ENCODE measurements at regions not wholly inside any gene's neighbourhood (a gene's known extent, or its start where the extent isn't known, plus 50 kb on each side); places are given as distances from the start of the nearest gene placed in this dataset.
"Not testable (repeated sequence)": the region's sequence is repeated elsewhere in the genome, so short reads cannot be mapped to it uniquely, and the experiment has no call there.

GRCh38 chr4:188287169-188287894, 148.1 kb downstream of the TRIML1 start:
- DNase-seq (ENCODE audit: low spot score) = no peak

- no peak for DNase-seq (ENCODE audit: low spot score)
Measured at GRCh38 chr4:188289531-188290125, 150.4 kb downstream of the TRIML1 start.

DNA sequence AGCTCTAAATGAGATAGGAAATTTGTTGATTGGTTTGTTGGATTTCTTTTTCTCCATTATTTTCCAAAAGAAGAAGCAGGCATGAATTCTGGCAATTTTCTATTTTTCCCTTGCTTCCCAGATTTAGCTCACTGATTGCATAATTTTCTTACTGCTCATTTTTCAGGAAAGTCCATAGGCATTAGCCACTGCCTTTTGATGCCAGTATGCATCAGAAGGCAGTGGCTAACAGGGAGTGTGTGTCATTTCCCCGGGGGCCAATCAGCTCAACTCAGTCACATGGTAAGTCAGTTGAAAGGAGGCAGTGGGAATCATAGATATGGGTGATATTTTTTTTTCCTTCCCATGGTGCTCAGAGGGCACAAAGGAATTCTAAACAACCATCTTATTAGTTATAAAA, 156.7 kb downstream of the TRIML1 start:
- no peak for DNase-seq (ENCODE audit: low spot score)

DNA sequence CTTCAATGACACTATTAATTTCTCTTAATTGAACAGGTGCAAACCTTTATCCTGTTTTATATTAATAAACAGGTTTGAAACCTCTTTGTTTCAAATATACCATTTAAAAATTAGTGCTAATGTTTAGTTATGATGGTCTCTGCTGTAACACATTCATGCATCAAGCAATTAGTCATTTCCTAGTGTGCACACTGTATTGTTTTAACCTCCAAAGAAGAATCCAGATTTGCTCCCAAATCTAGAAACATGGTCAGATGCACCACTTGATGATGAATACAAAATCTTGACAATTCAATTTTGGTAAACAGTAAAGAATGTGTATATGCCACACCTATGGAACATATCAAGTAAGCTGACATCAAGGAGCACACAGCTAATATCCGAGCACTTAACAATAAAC, 157.1 kb downstream of the TRIML1 start:
- no peak for DNase-seq (ENCODE audit: low spot score)

- DNase-seq (ENCODE audit: low spot score) = no peak
Measured at GRCh38 chr4:188297873-188298272, 158.6 kb downstream of the TRIML1 start.

DNA sequence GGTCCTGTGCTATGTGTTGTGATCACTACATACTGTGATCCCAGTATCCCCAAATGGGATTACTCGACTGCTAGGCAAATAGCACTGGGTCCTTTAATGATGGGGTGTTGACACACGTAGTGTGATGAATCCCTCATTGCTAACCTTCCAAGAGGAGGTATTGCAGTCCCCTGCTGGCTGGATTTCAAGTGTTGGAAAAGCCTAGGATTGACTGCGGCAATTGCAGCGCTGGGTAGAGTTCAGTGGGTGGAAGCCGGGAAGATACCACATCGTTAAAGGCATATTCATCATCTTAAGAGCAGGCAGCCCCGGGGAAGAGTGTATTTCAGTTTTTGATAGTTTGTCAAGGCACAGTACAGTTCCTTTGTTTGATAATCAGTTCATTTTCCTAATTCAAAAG, 159.9 kb downstream of the TRIML1 start:
- DNase-seq (ENCODE audit: low spot score) = no peak

- no peak for DNase-seq (ENCODE audit: low spot score)
Measured at GRCh38 chr4:188300385-188300784, 161.1 kb downstream of the TRIML1 start.

DNA sequence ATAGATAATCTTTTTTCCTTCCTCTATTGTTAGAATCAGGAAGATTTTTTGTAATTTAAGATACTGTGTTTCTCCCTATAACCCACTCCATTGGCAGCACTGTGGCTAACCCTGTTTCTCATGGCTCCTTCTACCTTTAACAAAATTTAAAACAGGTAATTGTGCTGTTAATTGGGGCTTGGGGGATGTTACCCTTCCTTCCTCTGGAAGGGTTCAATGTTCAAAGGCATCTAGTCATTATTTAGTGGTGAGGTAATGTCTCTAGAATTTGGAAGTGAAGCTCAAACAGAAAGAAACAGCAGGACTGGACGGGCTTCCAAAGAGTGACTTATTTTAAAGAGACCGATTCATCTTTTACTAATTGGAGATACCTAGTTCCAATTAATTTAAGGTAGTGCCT, 166.4 kb downstream of the TRIML1 start:
- DNase-seq (ENCODE audit: low spot score) = no peak

DNA sequence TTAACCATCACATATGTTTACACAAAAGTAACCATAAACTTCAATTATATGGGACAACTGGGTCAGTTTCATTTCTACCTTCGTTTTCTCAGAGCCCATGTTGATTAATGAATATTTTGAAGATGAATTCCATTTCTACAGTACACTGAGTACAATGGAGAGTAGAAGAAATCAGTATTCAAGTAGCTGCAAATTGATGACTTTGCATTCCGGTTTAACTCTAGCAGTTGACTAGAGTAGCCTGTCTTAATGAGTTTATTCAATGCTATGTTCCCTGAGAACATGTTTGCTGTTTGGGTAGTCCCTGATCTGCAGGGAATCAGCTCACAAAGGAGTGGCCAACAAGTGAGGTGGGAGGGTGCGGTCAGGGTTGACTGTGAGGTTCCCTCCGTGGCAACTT, 168.3 kb downstream of the TRIML1 start:
- no peak for DNase-seq (ENCODE audit: low spot score)

DNA sequence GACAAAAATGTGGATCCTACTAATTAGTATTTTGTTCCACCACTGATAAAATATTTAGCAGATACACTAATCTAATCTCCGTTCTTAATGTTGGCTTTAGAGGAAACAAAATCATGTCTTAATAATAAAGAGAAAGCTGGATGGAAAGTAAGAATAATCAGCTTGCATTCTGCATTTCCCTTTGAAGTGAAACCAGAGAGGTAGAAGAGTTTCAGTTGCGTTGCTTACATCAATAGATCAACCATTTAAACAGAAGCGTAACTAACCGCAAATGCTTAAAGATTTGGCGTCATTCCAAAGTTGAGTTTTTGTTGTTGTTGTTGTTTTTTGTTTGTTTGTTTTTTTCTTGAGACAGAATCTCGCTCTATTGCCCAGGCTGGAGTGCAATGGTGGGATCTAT, 168.9 kb downstream of the TRIML1 start:
- no peak for DNase-seq (ENCODE audit: low spot score)

GRCh38 chr4:188316391-188316790, 177.2 kb downstream of the TRIML1 start:
- DNase-seq (ENCODE audit: low spot score) = no peak

DNA sequence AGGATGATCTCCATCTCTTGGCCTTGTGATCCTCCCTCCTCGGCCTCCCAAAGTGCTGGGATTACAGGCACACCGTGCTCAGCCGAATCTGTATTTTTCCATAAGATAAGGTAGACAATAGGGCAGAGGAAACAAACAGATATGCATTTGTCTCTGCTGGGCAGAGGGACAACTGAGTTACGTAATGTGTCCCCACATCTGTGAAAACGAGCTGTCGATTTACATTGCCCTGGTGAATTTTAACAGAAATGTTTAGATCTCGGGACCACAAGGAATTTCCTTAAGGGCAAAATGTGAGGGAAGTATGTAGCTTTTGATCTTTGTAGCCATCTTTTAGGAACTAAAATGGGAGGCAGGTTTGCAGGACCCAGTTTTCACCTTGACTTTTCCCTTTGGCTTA, 189.7 kb downstream of the TRIML1 start:
- DNase-seq (ENCODE audit: low spot score) = no peak

DNA sequence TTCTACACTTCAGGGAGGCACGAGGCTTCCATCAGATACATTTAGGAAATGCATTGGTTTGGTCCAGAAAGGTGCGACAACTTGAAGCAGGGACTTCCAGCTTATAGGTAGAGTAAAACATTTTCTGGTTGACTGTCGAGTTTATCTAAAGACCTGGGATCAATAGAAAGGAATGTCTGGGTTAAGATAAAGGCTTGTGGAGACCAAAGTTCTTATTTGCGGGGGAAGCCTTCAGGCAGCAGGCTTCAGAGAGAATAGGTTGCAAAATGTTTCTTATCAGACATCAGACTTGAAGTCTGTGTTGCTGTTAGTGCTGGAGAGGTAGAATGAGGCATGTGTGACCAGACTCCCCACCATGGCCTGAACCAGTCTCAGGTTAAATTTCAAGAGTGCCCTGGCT, 190.3 kb downstream of the TRIML1 start:
- no peak for DNase-seq (ENCODE audit: low spot score)

DNA sequence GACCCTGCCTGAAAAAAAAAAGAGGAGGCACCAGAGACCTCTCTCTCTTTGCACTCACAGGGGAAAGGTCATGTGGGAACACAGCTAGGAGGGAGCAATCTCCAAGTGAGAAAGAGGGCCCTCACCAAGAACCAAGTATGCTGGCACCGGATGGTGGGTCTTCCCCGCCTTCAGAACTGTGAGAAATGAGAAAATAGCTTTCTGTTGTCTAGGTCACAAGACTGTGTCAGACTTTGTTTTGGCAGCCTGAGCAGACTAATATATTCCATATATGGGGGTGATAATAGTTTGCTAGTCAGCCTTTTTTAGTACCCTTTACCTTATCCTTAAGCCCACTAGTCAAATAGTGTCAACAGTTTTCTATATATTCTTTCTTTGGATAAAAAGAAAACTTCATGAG, 193.0 kb downstream of the TRIML1 start:
- DNase-seq (ENCODE audit: low spot score) = no peak

- DNase-seq (ENCODE audit: low spot score) = no peak
Measured at GRCh38 chr4:188336891-188337290, 197.7 kb downstream of the TRIML1 start.

DNA sequence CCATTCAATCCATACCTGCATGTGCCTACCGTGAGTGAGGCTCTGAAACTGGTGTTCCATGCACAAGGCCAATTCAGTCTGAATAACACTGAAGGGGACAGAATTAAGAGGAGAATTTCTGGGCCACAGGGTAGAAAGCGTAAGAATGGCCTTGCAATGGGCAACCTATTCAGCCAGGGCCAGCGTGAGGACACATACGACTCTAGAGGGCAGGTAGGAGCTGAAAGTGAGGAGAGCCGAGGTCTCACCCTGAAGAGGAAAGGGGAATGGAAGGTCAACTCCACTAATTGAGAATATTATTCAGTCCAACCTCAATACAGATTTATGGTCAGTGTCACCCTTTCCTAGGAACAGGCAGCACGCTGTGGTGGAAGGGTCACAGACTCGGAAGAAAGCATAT, 202.2 kb downstream of the TRIML1 start:
- DNase-seq (ENCODE audit: low spot score) = no peak

GRCh38 chr4:188346171-188346809, 207.0 kb downstream of the TRIML1 start:
- no peak for DNase-seq (ENCODE audit: low spot score)

DNA sequence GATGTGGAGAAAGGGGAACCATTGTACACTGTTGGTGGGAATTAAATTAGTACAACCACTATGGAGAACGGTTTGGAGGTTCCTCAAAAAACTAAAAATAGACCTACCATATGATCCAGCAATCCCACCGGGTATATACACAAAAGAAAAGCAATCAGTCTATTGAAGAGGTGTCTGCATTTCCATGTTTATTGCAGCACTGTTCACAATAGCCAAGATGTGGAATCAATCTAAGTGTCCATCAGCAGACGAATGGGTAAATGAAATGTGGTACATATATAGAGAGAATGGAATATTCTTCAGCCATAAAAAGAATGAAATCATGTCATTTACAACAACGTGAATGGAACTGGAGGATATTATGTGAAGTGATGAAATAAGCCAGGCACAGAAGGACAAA, 208.1 kb downstream of the TRIML1 start:
- no peak for DNase-seq (ENCODE audit: low spot score)

- not testable (repeated sequence) for DNase-seq (ENCODE audit: low spot score)
Measured at GRCh38 chr4:188349569-188349968, 210.3 kb downstream of the TRIML1 start.

GRCh38 chr4:188363196-188363595, 224.0 kb downstream of the TRIML1 start:
- DNase-seq (ENCODE audit: low spot score) = no peak

- no peak for DNase-seq (ENCODE audit: low spot score)
Measured at GRCh38 chr4:188370777-188371176, 231.5 kb downstream of the TRIML1 start.

GRCh38 chr4:188372058-188372457, 232.8 kb downstream of the TRIML1 start:
- no peak for DNase-seq (ENCODE audit: low spot score)

DNA sequence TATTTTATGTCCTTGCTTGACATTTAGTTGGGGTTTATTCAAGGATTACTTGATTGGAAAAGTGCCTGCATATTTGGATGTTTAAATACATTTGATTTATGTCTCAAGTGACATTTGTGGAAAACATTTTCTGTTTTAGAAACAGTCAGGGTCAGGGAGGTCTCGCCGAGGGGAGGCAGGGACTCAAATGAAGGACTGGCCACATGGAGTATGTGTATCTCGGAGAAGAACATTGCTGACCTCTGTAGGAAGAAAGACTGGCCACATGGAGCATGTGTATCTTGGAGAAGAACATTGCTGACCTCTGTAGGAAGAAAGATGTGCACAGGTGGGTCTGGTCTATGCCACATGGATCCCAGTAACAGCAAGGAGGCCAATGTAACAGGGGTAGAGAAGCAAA, 233.6 kb downstream of the TRIML1 start:
- DNase-seq (ENCODE audit: low spot score) = no peak

GRCh38 chr4:188374871-188375270, 235.6 kb downstream of the TRIML1 start:
- no peak for DNase-seq (ENCODE audit: low spot score)

Measured in left forelimb (tissue), 1 donor.